Right atrium auricular region (tissue), 2 donors: ENCODE measurements at regions not wholly inside any gene's neighbourhood (a gene's known extent, or its start where the extent isn't known, plus 50 kb on each side); places are given as distances from the start of the nearest gene placed in this dataset.

ENCODE experiments used
- DNase-seq: peaks from one replicate; pipeline ENCODE4 v3.0.0-alpha.2; 2019; ENCODE audit warnings: low spot score
- H3K27ac ChIP-seq, 2 donors: fragments of 200-600 bp; sonication (generic); 1 replicate in 1 of 2; 2 replicates in 1 of 2; pipeline ENCODE4 v1.5.1; 2016 to 2019
- H3K27me3 ChIP-seq, 2 donors: fragments of 200-600 bp; sonication (generic); one replicate each; pipeline versions ENCODE4 v1.5.1 to v1.6.0; 2017 to 2019
- H3K36me3 ChIP-seq: fragments of 200-600 bp; sonication (generic); one replicate; pipeline ENCODE4 v1.5.1; 2016
- H3K4me1 ChIP-seq, 2 donors: fragments of 200-600 bp; sonication (generic); one replicate each; pipeline versions ENCODE4 v1.5.1 to v1.6.0; 2017 to 2019
- H3K4me3 ChIP-seq, 2 donors: fragments of 200-600 bp; sonication (generic); 1 replicate in 1 of 2; 2 replicates in 1 of 2; pipeline ENCODE4 v1.5.1; 2017 to 2019; ENCODE audit warnings: mild to moderate bottlenecking in 1 of 2, moderate library complexity in 1 of 2
- H3K9me3 ChIP-seq, 2 donors: fragments of 200-600 bp; sonication (generic); one replicate each; pipeline ENCODE4 v1.5.1; 2019
- TF ChIP-seq, protein P1 (sequence below), 2 donors: fragments of 200-600 bp; sonication (generic); IDR thresholded peaks; one replicate each; pipeline ENCODE4 v1.5.1; 2019; ENCODE audit warnings: antibody characterized with exemption in 2 of 2

- DNase-seq = no peak
- H3K27ac ChIP-seq = no peak overlapping the region
- TF ChIP-seq, protein P1, sequence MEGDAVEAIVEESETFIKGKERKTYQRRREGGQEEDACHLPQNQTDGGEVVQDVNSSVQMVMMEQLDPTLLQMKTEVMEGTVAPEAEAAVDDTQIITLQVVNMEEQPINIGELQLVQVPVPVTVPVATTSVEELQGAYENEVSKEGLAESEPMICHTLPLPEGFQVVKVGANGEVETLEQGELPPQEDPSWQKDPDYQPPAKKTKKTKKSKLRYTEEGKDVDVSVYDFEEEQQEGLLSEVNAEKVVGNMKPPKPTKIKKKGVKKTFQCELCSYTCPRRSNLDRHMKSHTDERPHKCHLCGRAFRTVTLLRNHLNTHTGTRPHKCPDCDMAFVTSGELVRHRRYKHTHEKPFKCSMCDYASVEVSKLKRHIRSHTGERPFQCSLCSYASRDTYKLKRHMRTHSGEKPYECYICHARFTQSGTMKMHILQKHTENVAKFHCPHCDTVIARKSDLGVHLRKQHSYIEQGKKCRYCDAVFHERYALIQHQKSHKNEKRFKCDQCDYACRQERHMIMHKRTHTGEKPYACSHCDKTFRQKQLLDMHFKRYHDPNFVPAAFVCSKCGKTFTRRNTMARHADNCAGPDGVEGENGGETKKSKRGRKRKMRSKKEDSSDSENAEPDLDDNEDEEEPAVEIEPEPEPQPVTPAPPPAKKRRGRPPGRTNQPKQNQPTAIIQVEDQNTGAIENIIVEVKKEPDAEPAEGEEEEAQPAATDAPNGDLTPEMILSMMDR (IDR thresholded peaks at IDR 0.05) = no peak
- H3K27me3 ChIP-seq = no peaks in the 10 kb centered on the region
- H3K4me3 ChIP-seq = no peak overlapping the region
- H3K9me3 ChIP-seq = no peaks in the 10 kb centered on the region
- H3K36me3 ChIP-seq = no peaks in the 10 kb centered on the region
- peaks cover 0 to 5% of the 10 kb centered on the region in 2 donors for H3K4me1 ChIP-seq
Measured at GRCh38 chr4:136867465-136867864, 664.8 kb downstream of the PCDH18 start.

- Histone ChIP-seq H3K4me3 (no peak overlapping the region), H3K27me3 (no peaks in the 10 kb centered on the region), H3K4me1 (peaks cover 0 to 5% of the 10 kb centered on the region in 2 donors), H3K9me3 (no peaks in the 10 kb centered on the region), H3K36me3 (no peaks in the 10 kb centered on the region), H3K27ac (no peak overlapping the region)
- TF ChIP-seq, protein P1 (IDR thresholded peaks at IDR 0.05) = no peak
- DNase-seq = no peak
Measured at GRCh38 chr4:136865526-136865925, 666.8 kb downstream of the PCDH18 start.

DNA sequence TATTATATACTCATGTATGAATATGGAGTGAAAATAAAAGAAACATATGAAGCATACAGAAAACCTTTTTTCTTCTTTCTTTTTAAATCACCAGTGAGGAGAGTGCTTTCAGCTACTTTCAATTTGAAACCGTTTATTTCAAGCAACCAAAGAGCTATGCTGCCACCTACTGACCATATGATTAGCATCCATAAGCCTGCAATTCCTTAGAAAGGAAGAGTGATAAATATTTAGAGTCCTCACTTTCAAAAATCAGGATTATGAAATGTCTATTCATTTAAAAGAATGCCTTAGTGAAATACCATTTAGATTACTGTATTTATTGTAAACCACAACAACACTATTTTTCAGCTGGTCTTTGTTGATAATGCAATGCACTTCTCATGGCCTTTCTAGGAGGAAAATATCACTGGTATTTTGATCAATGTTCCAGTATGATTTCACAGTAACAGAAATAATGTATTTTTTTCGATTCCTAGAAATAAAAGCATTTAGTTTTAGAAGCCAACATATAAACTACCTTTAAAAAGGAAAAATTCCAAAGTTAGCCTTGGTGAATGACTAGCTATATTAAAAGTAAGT is 667.6 kb downstream of the PCDH18 start:
- DNase-seq = no peak
- no peaks in the 10 kb centered on the region for H3K27me3 ChIP-seq
- H3K4me1 ChIP-seq = peaks cover 0 to 5% of the 10 kb centered on the region in 2 donors
- no peak overlapping the region for H3K4me3 ChIP-seq
- no peak overlapping the region for H3K27ac ChIP-seq
- TF ChIP-seq, protein P1 (IDR thresholded peaks at IDR 0.05) = peak; percentile 43 to 81
- H3K36me3 ChIP-seq = no peaks in the 10 kb centered on the region
- H3K9me3 ChIP-seq = no peaks in the 10 kb centered on the region

DNA sequence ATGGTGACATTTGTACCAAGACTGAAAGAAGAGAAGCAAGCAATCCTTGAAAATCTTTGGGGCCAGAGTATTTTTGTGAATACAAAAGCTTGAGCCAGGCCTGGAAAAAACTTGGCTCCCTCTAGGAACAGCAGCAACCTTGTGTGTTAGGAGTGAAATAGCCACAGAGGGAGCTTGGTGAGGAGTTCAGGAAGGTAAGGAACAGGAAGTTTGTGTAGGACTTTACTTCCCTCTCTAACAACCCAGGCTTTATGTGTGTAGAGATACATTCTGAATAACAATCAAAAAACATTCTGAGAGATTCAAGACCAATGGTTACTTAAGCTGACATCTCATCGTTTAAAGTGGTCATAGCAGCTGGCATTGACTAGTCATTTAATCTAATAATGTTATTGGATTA is 668.5 kb downstream of the PCDH18 start:
- H3K27me3 ChIP-seq = no peaks in the 10 kb centered on the region
- no peak for DNase-seq
- TF ChIP-seq, protein P1 (IDR thresholded peaks at IDR 0.05) = no peak
- H3K27ac ChIP-seq = no peak overlapping the region
- H3K4me1 ChIP-seq = peaks cover 0 to 5% of the 10 kb centered on the region in 2 donors
- no peak overlapping the region for H3K4me3 ChIP-seq
- no peaks in the 10 kb centered on the region for H3K36me3 ChIP-seq
- H3K9me3 ChIP-seq = no peaks in the 10 kb centered on the region

DNA sequence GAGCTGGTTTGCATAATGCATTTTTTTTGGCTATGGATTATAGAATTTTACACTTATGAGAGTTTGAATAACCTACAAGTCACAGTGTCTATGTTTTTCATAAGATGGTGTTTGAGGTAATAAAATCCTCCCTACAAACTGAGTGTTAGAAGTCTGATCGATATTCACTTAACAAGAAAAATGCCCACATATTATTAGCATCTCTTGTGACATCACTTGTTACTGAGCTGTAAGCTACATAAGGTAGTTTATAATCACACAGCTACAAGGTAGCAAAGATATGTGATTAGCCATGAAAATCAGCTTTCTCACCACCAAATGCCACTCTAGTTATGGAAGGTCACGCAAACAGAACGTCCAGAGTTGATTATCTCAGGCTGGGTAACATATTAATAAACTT is 669.6 kb downstream of the PCDH18 start:
- TF ChIP-seq, protein P1 (IDR thresholded peaks at IDR 0.05) = no peak

GRCh38 chr4:136861091-136861490 is 671.2 kb downstream of the PCDH18 start:
- H3K36me3 ChIP-seq = no peaks in the 10 kb centered on the region
- no peak for DNase-seq

More for the DNA sequence above, 669.6 kb downstream of the PCDH18 start:
- no peak overlapping the region for H3K27ac ChIP-seq
- H3K27me3 ChIP-seq = no peaks in the 10 kb centered on the region
- no peak for DNase-seq
- H3K36me3 ChIP-seq = no peaks in the 10 kb centered on the region
- no peaks in the 10 kb centered on the region for H3K9me3 ChIP-seq
- peaks cover 0 to 5% of the 10 kb centered on the region in 2 donors for H3K4me1 ChIP-seq
- H3K4me3 ChIP-seq = no peak overlapping the region

More at GRCh38 chr4:136861091-136861490, 671.2 kb downstream of the PCDH18 start:
- TF ChIP-seq, protein P1 (IDR thresholded peaks at IDR 0.05) = no peak
- H3K9me3 ChIP-seq = no peaks in the 10 kb centered on the region
- peaks cover 0 to 5% of the 10 kb centered on the region in 2 donors for H3K4me1 ChIP-seq
- no peak overlapping the region for H3K4me3 ChIP-seq
- no peaks in the 10 kb centered on the region for H3K27me3 ChIP-seq
- H3K27ac ChIP-seq = no peak overlapping the region
